A549 (cell line): ENCODE measurements at regions not wholly inside any gene's neighbourhood (a gene's known extent, or its start where the extent isn't known, plus 50 kb on each side); places are given as distances from the start of the nearest gene placed in this dataset.

Experiments
- CHD2 ChIP-seq: fragments of 150-350 bp; IDR thresholded peaks from 2 replicates; pipeline ENCODE4 v1.6.1; 2014; ENCODE audit warnings: low read length; ENCODE audit not compliant: partially characterized antibody
- CTCF ChIP-seq: fragments of >200 bp; sonication (Bioruptor Twin); formaldehyde crosslinking; IDR thresholded peaks from 3 replicates; pipeline ENCODE4 v1.5.1; 2016
- ESRRA ChIP-seq: fragments of 150-350 bp; IDR thresholded peaks from 2 replicates; pipeline ENCODE4 v1.6.1; 2014; ENCODE audit warnings: mild to moderate bottlenecking, low read length, borderline replicate concordance
- HDAC2 ChIP-seq: fragments of 200-600 bp; sonication (generic); IDR thresholded peaks from 2 replicates; pipeline ENCODE4 v1.6.1; 2016
- JUN ChIP-seq, 2 experiments: fragments of >200 bp; sonication (Bioruptor Twin); formaldehyde crosslinking; IDR thresholded peaks; 2 replicates in 1 of 2; 3 replicates in 1 of 2; pipeline ENCODE4 v1.6.1; 2016 to 2017
- PBX3 ChIP-seq: IDR thresholded peaks from 2 replicates; pipeline ENCODE4 v1.6.1; 2012
- POLR2A ChIP-seq: IDR thresholded peaks from 2 replicates; pipeline ENCODE4 v1.6.1; 2012; ENCODE audit warnings: mild to moderate bottlenecking, low read length
- RCOR1 ChIP-seq: fragments of 150-350 bp; IDR thresholded peaks from 2 replicates; pipeline ENCODE4 v1.6.1; 2014; ENCODE audit warnings: antibody characterized with exemption, low read length, low read depth
- SMC3 ChIP-seq: fragments of >200 bp; sonication (Bioruptor Twin); formaldehyde crosslinking; IDR thresholded peaks from 3 replicates; pipeline ENCODE4 v1.6.1; 2018; ENCODE audit warnings: inconsistent platforms
- ZNF302 ChIP-seq: fragments of 250-450 bp; sonication (Bioruptor Pico); IDR thresholded peaks from 2 replicates; pipeline ENCODE4 v1.9.0; 2021; ENCODE audit warnings: inconsistent platforms, mild to moderate bottlenecking, moderate library complexity
- ZSCAN20 ChIP-seq: fragments of 250-450 bp; sonication (Bioruptor Pico); IDR thresholded peaks from 2 replicates; pipeline ENCODE4 v1.8.0; 2022; ENCODE audit warnings: mild to moderate bottlenecking, moderate library complexity
- TF ChIP-seq, protein P1 (sequence below): fragments of 250-450 bp; sonication (Bioruptor Pico); IDR thresholded peaks from 2 replicates; pipeline ENCODE4 v1.5.0; 2020; ENCODE audit warnings: low read depth, mild to moderate bottlenecking, moderate library complexity

- TF ChIP-seq CTCF: no peak
- TF ChIP-seq POLR2A: no peak
- no peak for TF ChIP-seq SMC3
- no peak for TF ChIP-seq HDAC2
- TF ChIP-seq ESRRA: no peak
- TF ChIP-seq JUN (IDR thresholded peaks at IDR 0.05): no peak
- no peak for TF ChIP-seq PBX3
- no peak for TF ChIP-seq RCOR1
- no peak for TF ChIP-seq CHD2
- no peak for TF ChIP-seq ZNF302 (CRISPR knock-in tag)
- TF ChIP-seq, protein P1, sequence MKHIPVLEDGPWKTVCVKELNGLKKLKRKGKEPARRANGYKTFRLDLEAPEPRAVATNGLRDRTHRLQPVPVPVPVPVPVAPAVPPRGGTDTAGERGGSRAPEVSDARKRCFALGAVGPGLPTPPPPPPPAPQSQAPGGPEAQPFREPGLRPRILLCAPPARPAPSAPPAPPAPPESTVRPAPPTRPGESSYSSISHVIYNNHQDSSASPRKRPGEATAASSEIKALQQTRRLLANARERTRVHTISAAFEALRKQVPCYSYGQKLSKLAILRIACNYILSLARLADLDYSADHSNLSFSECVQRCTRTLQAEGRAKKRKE: no peak
- TF ChIP-seq ZSCAN20 (CRISPR knock-in tag): no peak
Measured at GRCh38 chr10:65335311-65335710, 1590.5 kb upstream of the LRRTM3 start.
